Neural crest cell (in vitro differentiated cells): ENCODE measurements at regions not wholly inside any gene's neighbourhood (a gene's known extent, or its start where the extent isn't known, plus 50 kb on each side); places are given as distances from the start of the nearest gene placed in this dataset.

Experiments used
- DNase-seq: peaks from one replicate; pipeline ENCODE4 v3.0.0; 2021; ENCODE audit warnings: low read depth, mixed read lengths, low spot score
- H3K27ac Mint-ChIP-seq: one replicate; pipeline ENCODE4 v1.8.0; 2021; ENCODE audit warnings: mild to moderate bottlenecking, mixed read lengths; ENCODE audit not compliant: unreplicated experiment
- H3K27me3 Mint-ChIP-seq: 2 replicates; pipeline ENCODE4 v1.8.0; 2021; ENCODE audit warnings: low read depth, mild to moderate bottlenecking, mixed read lengths
- H3K36me3 Mint-ChIP-seq: 2 replicates; pipeline ENCODE4 v1.8.0; 2021; ENCODE audit warnings: low read depth, mild to moderate bottlenecking, mixed read lengths
- H3K4me1 Mint-ChIP-seq: 2 replicates; pipeline ENCODE4 v1.8.0; 2021; ENCODE audit warnings: mixed read lengths
- H3K4me3 Mint-ChIP-seq: one replicate; pipeline ENCODE4 v1.8.0; 2021; ENCODE audit warnings: mild to moderate bottlenecking, mixed read lengths
- H3K9me3 Mint-ChIP-seq: 2 replicates; pipeline ENCODE4 v1.8.0; 2021; ENCODE audit warnings: mixed read lengths
- CTCF ChIP-seq: fragments of 200-600 bp; sonication (generic); conservative IDR thresholded peaks from 2 replicates; pipeline ENCODE4 v1.5.0; 2021; ENCODE audit warnings: antibody characterized with exemption, mild to moderate bottlenecking

GRCh38 chr14:53356361-53357150, 203.4 kb upstream of the DDHD1 start:
- TF ChIP-seq CTCF, result no peak
- H3K27me3 Mint-ChIP-seq, result no peaks in the 10 kb centered on the region
- no peak for DNase-seq
- no peaks in the 10 kb centered on the region for H3K9me3 Mint-ChIP-seq
- no peak overlapping the region for H3K4me3 Mint-ChIP-seq
- H3K36me3 Mint-ChIP-seq, result peaks cover 3% of the 10 kb centered on the region
- H3K4me1 Mint-ChIP-seq, result no peaks in the 10 kb centered on the region
- no peak overlapping the region for H3K27ac Mint-ChIP-seq

- Mint-ChIP-seq H3K4me1 (no peaks in the 10 kb centered on the region), H3K4me3 (no peak overlapping the region), H3K9me3 (no peaks in the 10 kb centered on the region), H3K36me3 (peaks cover 3% of the 10 kb centered on the region), H3K27me3 (no peaks in the 10 kb centered on the region), H3K27ac (no peak overlapping the region)
- no peak for DNase-seq
- TF ChIP-seq CTCF, result no peak
Observed at GRCh38 chr14:53355581-53356112, 202.5 kb upstream of the DDHD1 start.

- no peak for TF ChIP-seq CTCF
- Mint-ChIP-seq H3K4me1 (no peaks in the 10 kb centered on the region), H3K36me3 (no peaks in the 10 kb centered on the region), H3K27ac (no peak overlapping the region), H3K4me3 (no peak overlapping the region), H3K9me3 (no peaks in the 10 kb centered on the region), H3K27me3 (no peaks in the 10 kb centered on the region)
- DNase-seq, result no peak
Observed at GRCh38 chr14:53354336-53354735, 201.2 kb upstream of the DDHD1 start.

- H3K9me3 Mint-ChIP-seq, result no peaks in the 10 kb centered on the region
- DNase-seq, result no peak
- H3K4me1 Mint-ChIP-seq, result no peaks in the 10 kb centered on the region
- H3K27me3 Mint-ChIP-seq, result no peaks in the 10 kb centered on the region
- no peak for TF ChIP-seq CTCF
- H3K36me3 Mint-ChIP-seq, result no peaks in the 10 kb centered on the region
- H3K4me3 Mint-ChIP-seq, result no peak overlapping the region
- H3K27ac Mint-ChIP-seq, result no peak overlapping the region
Observed at GRCh38 chr14:53350866-53351265, 197.7 kb upstream of the DDHD1 start.

- Mint-ChIP-seq H3K36me3 (no peaks in the 10 kb centered on the region), H3K4me1 (no peaks in the 10 kb centered on the region), H3K4me3 (no peak overlapping the region), H3K9me3 (no peaks in the 10 kb centered on the region), H3K27me3 (no peaks in the 10 kb centered on the region), H3K27ac (no peak overlapping the region)
- no peak for TF ChIP-seq CTCF
- no peak for DNase-seq
Observed at GRCh38 chr14:53350429-53350828, 197.3 kb upstream of the DDHD1 start.
